Nephron progenitor cell (in vitro differentiated cells): ENCODE measurements at regions not wholly inside any gene's neighbourhood (a gene's known extent, or its start where the extent isn't known, plus 50 kb on each side); places are given as distances from the start of the nearest gene placed in this dataset.

Experiments used
- DNase-seq: peaks from one replicate; pipeline ENCODE4 v3.0.0; 2021
- H3K27ac Mint-ChIP-seq: 2 replicates; pipeline ENCODE4 v1.8.0; 2021; ENCODE audit warnings: mild to moderate bottlenecking, moderate library complexity, mixed read lengths
- H3K27me3 Mint-ChIP-seq: 2 replicates; pipeline ENCODE4 v1.8.0; 2021; ENCODE audit warnings: mild to moderate bottlenecking, low read depth, mixed read lengths; ENCODE audit not compliant: poor library complexity
- H3K36me3 Mint-ChIP-seq: 2 replicates; pipeline ENCODE4 v1.8.0; 2021; ENCODE audit warnings: low read depth, mixed read lengths
- H3K4me1 Mint-ChIP-seq: 2 replicates; pipeline ENCODE4 v1.8.0; 2021; ENCODE audit warnings: mixed read lengths
- H3K4me3 Mint-ChIP-seq: 2 replicates; pipeline ENCODE4 v1.8.0; 2021; ENCODE audit warnings: mild to moderate bottlenecking, moderate library complexity, mixed read lengths
- H3K9me3 Mint-ChIP-seq: 2 replicates; pipeline ENCODE4 v1.8.0; 2021; ENCODE audit warnings: mild to moderate bottlenecking, moderate library complexity, mixed read lengths
- CTCF ChIP-seq: fragments of 200-600 bp; sonication (generic); IDR thresholded peaks from 2 replicates; pipeline ENCODE4 v1.5.0; 2021; ENCODE audit warnings: antibody characterized with exemption

DNA sequence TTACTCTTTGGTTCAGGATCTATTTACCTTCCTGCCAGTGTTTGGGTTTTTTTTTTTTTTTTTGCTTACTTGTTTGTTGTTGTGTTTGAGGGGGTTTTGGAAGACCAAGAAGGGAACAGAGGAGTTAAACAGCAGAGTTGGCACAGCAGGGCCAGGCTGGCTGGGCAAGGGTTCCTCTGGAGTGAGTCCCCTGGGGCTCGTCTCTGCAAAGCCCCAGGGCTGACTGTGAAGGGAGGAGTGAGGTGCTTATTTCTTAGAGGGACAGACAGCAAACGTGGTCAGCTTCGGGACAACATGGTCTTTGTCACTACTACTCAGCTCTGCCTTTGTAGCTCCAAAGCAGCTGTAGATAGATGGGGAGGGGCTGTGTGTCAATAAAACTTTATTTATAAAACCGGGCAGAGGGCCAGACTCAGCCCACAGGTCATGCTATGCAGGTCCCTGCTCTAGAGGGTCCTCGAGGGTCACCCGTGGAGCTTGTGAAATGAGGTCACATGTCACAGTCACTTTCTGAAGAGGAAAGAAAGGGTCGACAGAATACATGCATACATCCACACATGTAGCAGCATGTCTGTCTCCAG, 1404.7 kb downstream of the BRD1 start:
- H3K36me3 Mint-ChIP-seq, result no peaks in the 10 kb centered on the region
- TF ChIP-seq CTCF, result no peak
- no peak overlapping the region for H3K4me3 Mint-ChIP-seq
- no peak overlapping the region for H3K27ac Mint-ChIP-seq
- no peaks in the 10 kb centered on the region for H3K9me3 Mint-ChIP-seq
- H3K27me3 Mint-ChIP-seq, result peaks cover 11% of the 10 kb centered on the region
- H3K4me1 Mint-ChIP-seq, result peaks cover 6% of the 10 kb centered on the region
- no peak for DNase-seq

GRCh38 chr22:48418831-48419230, 1408.8 kb downstream of the BRD1 start:
- Mint-ChIP-seq H3K4me1 (peaks cover 13% of the 10 kb centered on the region), H3K4me3 (no peak overlapping the region), H3K36me3 (no peaks in the 10 kb centered on the region), H3K27ac (no peak overlapping the region), H3K27me3 (peaks cover 11% of the 10 kb centered on the region), H3K9me3 (no peaks in the 10 kb centered on the region)
- no peak for TF ChIP-seq CTCF
- no peak for DNase-seq

DNA sequence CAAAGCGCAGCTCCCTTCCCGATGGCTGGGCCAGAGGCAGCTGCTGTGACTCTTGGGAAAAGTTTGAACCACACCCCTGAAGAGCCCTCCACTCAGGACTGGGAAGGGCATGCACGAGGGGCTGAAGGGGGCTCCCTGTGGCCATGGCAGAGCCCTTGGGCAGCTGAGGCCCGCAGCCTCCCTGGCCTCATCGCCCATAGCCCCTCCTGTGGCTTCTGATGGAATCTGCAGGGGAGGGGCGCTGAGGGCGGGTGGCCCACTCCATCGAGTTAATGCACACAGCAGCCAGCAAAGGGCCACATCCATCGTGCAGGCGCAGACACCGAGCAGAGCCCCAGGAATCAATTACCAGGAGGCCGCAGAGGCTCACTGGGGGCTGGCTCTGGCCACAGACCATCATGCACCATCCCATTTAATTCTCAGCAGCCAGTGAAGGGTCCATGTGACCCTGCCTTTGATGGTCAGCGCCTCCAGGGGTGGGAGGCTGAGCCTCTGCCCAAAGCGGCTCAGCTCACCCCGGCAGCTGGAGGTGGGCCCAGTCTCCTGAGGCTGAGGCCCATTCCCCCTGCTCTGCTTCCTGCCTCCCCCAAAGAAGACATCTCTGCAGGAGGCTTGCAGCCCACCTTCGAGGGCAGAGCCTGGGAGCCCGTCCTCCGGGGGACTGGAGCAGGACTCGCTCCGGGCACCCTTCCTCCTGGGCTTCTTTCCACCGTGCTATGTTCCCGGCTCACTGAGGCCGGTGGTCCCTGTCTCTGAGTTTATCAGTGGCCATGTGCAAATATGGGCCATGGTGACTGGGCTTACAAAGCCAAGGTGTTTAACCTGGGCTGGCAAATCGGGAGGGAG, 1410.2 kb downstream of the BRD1 start:
- Mint-ChIP-seq H3K36me3 (no peaks in the 10 kb centered on the region), H3K27ac (no peak overlapping the region), H3K4me1 (peaks cover 12% of the 10 kb centered on the region), H3K27me3 (peaks cover 8% of the 10 kb centered on the region), H3K4me3 (no peak overlapping the region), H3K9me3 (no peaks in the 10 kb centered on the region)
- DNase-seq, result no peak
- no peak for TF ChIP-seq CTCF

DNA sequence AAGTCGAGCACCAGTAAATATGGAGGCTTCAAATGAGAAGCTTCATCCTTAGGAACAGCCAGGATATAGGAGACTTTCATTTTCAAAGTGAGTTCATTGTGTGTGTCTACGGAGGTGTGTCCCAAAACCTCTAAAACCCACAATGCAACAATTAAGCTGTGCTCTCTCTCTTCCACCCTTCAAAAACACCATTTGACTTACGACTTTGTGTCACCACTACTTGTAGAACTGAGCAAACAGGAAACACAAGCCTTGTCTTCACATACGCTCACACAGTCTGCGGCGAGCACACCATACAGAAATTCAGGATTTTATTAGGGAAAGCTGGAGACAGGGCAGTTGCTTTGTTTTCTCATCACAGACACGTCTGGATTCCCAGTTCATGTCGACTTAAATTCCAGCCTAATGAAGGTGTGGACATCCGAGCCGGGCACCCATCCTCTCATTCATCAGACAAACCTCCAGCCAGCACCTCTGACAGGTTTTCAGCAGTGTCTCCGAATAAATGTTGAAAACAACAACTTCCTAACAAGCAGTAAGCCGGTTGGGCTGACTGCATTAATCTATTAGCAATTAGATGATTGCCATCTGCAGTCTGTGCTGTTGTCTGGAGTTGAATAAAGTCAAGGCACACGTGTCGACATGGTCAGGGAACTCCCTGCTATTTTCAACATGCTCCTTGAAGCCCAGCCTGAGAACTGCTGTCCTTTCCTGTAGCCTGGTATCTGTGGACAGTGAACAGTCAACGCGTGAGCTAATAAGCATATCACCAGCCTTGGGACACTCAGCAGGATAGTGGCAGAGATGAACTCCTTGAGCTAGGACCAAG, 1411.1 kb downstream of the BRD1 start:
- TF ChIP-seq CTCF, result no peak
- peaks cover 12% of the 10 kb centered on the region for H3K4me1 Mint-ChIP-seq
- DNase-seq, result no peak
- H3K27me3 Mint-ChIP-seq, result peaks cover 9% of the 10 kb centered on the region
- H3K36me3 Mint-ChIP-seq, result no peaks in the 10 kb centered on the region
- H3K4me3 Mint-ChIP-seq, result no peak overlapping the region
- H3K9me3 Mint-ChIP-seq, result no peaks in the 10 kb centered on the region
- no peak overlapping the region for H3K27ac Mint-ChIP-seq

GRCh38 chr22:48415520-48415919, 1412.2 kb downstream of the BRD1 start:
- H3K27me3 Mint-ChIP-seq, result peaks cover 7% of the 10 kb centered on the region
- no peaks in the 10 kb centered on the region for H3K36me3 Mint-ChIP-seq
- H3K27ac Mint-ChIP-seq, result no peak overlapping the region
- no peak for DNase-seq
- no peak for TF ChIP-seq CTCF
- H3K9me3 Mint-ChIP-seq, result no peaks in the 10 kb centered on the region
- peaks cover 12% of the 10 kb centered on the region for H3K4me1 Mint-ChIP-seq
- no peak overlapping the region for H3K4me3 Mint-ChIP-seq
